H1 (cell line): ENCODE measurements at regions not wholly inside any gene's neighbourhood (a gene's known extent, or its start where the extent isn't known, plus 50 kb on each side); places are given as distances from the start of the nearest gene placed in this dataset.
A peak's percentile ranks its signal among the peaks of the same experiment; 100 is the strongest.

Source experiments
- CTCF ChIA-PET: fragments of 300-600 bp; sonication (Branson Sonifier 250); formaldehyde crosslinking; loops from one replicate; lab custom pipeline; 2021; ENCODE audit not compliant: partially characterized antibody; lab: Charles Lee
- POLR2A ChIA-PET: fragments of 300-600 bp; sonication (Branson Sonifier 250); formaldehyde crosslinking; loops from one replicate; lab custom pipeline; 2021; ENCODE audit warnings: inconsistent platforms; ENCODE audit not compliant: partially characterized antibody; lab: Charles Lee
- DNase-seq, 2 experiments: peaks; one replicate each; pipeline versions ENCODE4 v3.0.0 to v3.0.0-alpha.2; 2010 to 2022; ENCODE audit warnings: low spot score in 2 of 2, low read depth in 1 of 2, mixed read lengths in 1 of 2
- FAIRE-seq: peaks from 2 replicates; lab custom pipeline; 2011; peaks lifted over from hg19 to GRCh38; lab: Jason Lieb, UNC
- H2AFZ ChIP-seq: 2 replicates; pipeline ENCODE4 v1.8.1; 2012; ENCODE audit warnings: low read length, inconsistent platforms
- H2AK5ac ChIP-seq: 2 replicates; pipeline ENCODE4 v1.6.1; 2013; ENCODE audit warnings: low read depth, low read length
- H2BK120ac ChIP-seq: replicated peaks from 2 replicates; pipeline ENCODE3; 2013; ENCODE audit warnings: low read depth, low read length, inconsistent platforms
- H2BK12ac ChIP-seq: 2 replicates; pipeline ENCODE4 v1.6.1; 2013; ENCODE audit warnings: low read depth, low read length
- H2BK15ac ChIP-seq: 2 replicates; pipeline ENCODE4 v1.6.1; 2013; ENCODE audit warnings: low read length
- H2BK20ac ChIP-seq: 2 replicates; pipeline ENCODE4 v1.6.1; 2013; ENCODE audit warnings: low read length
- H2BK5ac ChIP-seq: 2 replicates; pipeline ENCODE4 v1.6.1; 2013; ENCODE audit warnings: low read depth, low read length
- H3K14ac ChIP-seq: 2 replicates; pipeline ENCODE4 v1.6.1; 2013; ENCODE audit warnings: inconsistent platforms; ENCODE audit not compliant: insufficient read length
- H3K18ac ChIP-seq: 2 replicates; pipeline ENCODE4 v1.6.1; 2013; ENCODE audit warnings: low read length; ENCODE audit errors: extremely low read depth
- H3K23ac ChIP-seq: 2 replicates; pipeline ENCODE4 v1.6.1; 2013; ENCODE audit warnings: inconsistent platforms; ENCODE audit not compliant: insufficient read length
- H3K23me2 ChIP-seq: 2 replicates; pipeline ENCODE4 v1.6.1; 2013; ENCODE audit warnings: low read depth, low read length
- H3K27ac ChIP-seq: 2 replicates; pipeline ENCODE4 v1.6.1; 2011; ENCODE audit warnings: low read depth, low read length, inconsistent platforms
- H3K27me3 ChIP-seq, 4 experiments: replicated peaks in 1 of 4; 1 replicate in 1 of 4; 2 replicates in 3 of 4; pipeline versions ENCODE4 v1.6.1 to v1.8.1; 2011 to 2013; ENCODE audit warnings: low read length in 3 of 4, mild to moderate bottlenecking in 3 of 4, inconsistent platforms in 2 of 4, mixed read lengths in 2 of 4, moderate library complexity in 1 of 4; ENCODE audit not compliant: control insufficient read depth in 3 of 4, insufficient read depth in 3 of 4; ENCODE audit errors: extremely low read depth in 1 of 4
- H3K36me3 ChIP-seq, 4 experiments: 2 replicates each; pipeline versions ENCODE4 v1.6.1 to v1.8.1; 2011 to 2013; ENCODE audit warnings: mild to moderate bottlenecking in 4 of 4, low read length in 3 of 4, moderate library complexity in 2 of 4, control low read depth in 1 of 4, inconsistent platforms in 1 of 4; ENCODE audit not compliant: insufficient read depth in 4 of 4, control insufficient read depth in 2 of 4
- H3K4ac ChIP-seq: replicated peaks from 2 replicates; pipeline ENCODE3; 2013; ENCODE audit warnings: low read length, low read depth, mixed read lengths, inconsistent platforms; ENCODE audit not compliant: insufficient read length
- H3K4me1 ChIP-seq, 4 experiments: replicated peaks in 1 of 4; 1 replicate in 1 of 4; 2 replicates in 3 of 4; pipeline versions ENCODE4 v1.6.1 to v1.8.1; 2011 to 2013; ENCODE audit warnings: low read length in 3 of 4, inconsistent platforms in 2 of 4, mixed read lengths in 1 of 4; ENCODE audit not compliant: insufficient read depth in 4 of 4, control insufficient read depth in 3 of 4
- H3K4me2 ChIP-seq, 2 experiments: 2 replicates each; pipeline versions ENCODE4 v1.6.1 to v1.8.1; 2011 to 2013; ENCODE audit warnings: low read depth in 2 of 2, low read length in 2 of 2, control low read depth in 1 of 2, inconsistent platforms in 1 of 2, mild to moderate bottlenecking in 1 of 2; ENCODE audit not compliant: insufficient read depth in 1 of 2
- H3K4me3 ChIP-seq, 4 experiments: fragments of 200-600, 300-600 bp in 1 of 4; sonication (generic), shearing (Covaris generic), sonication (Bioruptor Twin) in 1 of 4; 2 replicates each; pipeline versions ENCODE4 v1.5.1 to v1.8.1; 2011 to 2016; ENCODE audit warnings: low read length in 4 of 4, low read depth in 3 of 4, control low read depth in 2 of 4, inconsistent platforms in 2 of 4, mild to moderate bottlenecking in 2 of 4, mixed read lengths in 1 of 4, moderate library complexity in 1 of 4; ENCODE audit not compliant: insufficient read depth in 2 of 4; ENCODE audit errors: extremely low read depth in 1 of 4
- H3K56ac ChIP-seq: replicated peaks from 2 replicates; pipeline ENCODE3; 2013; ENCODE audit warnings: low read depth, mild to moderate bottlenecking, mixed read lengths, low read length, inconsistent platforms; ENCODE audit not compliant: insufficient read length
- H3K79me1 ChIP-seq: 2 replicates; pipeline ENCODE4 v1.6.1; 2013; ENCODE audit warnings: low read depth, low read length, control low read depth
- H3K79me2 ChIP-seq, 2 experiments: 2 replicates each; pipeline versions ENCODE4 v1.6.1 to v1.8.1; 2012 to 2013; ENCODE audit warnings: low read length in 2 of 2, mild to moderate bottlenecking in 2 of 2, inconsistent platforms in 1 of 2; ENCODE audit not compliant: insufficient read depth in 2 of 2, control insufficient read depth in 1 of 2
- H3K9ac ChIP-seq, 4 experiments: replicated peaks in 1 of 4; 1 replicate in 1 of 4; 2 replicates in 3 of 4; pipeline versions ENCODE4 v1.6.1 to v1.8.1; 2011 to 2013; ENCODE audit warnings: low read depth in 3 of 4, low read length in 3 of 4, control low read depth in 2 of 4, mild to moderate bottlenecking in 2 of 4, moderate library complexity in 2 of 4, inconsistent platforms in 1 of 4; ENCODE audit errors: extremely low read depth in 1 of 4
- H3K9me3 ChIP-seq, 2 experiments: 2 replicates each; pipeline versions ENCODE4 v1.6.1 to v1.8.1; 2012 to 2013; ENCODE audit warnings: mild to moderate bottlenecking in 2 of 2, moderate library complexity in 2 of 2, control low read depth in 1 of 2, inconsistent platforms in 1 of 2, low read depth in 1 of 2, low read length in 1 of 2, mixed read lengths in 1 of 2; ENCODE audit not compliant: insufficient read depth in 2 of 2
- H4K20me1 ChIP-seq, 2 experiments: replicated peaks in 1 of 2; 2 replicates each; pipeline versions ENCODE3 to v1.8.1; 2011 to 2013; ENCODE audit warnings: inconsistent platforms in 2 of 2, low read length in 2 of 2, mild to moderate bottlenecking in 1 of 2; ENCODE audit not compliant: insufficient read depth in 2 of 2, control insufficient read depth in 1 of 2
- H4K5ac ChIP-seq: 2 replicates; pipeline ENCODE4 v1.6.1; 2013; ENCODE audit warnings: low read length, low read depth, mixed read lengths, inconsistent platforms; ENCODE audit not compliant: insufficient read length
- H4K8ac ChIP-seq: 2 replicates; pipeline ENCODE4 v1.8.0; 2013; ENCODE audit warnings: mild to moderate bottlenecking, moderate library complexity, low read length, inconsistent platforms; ENCODE audit not compliant: insufficient read depth; ENCODE audit errors: extremely low read depth
- H4K91ac ChIP-seq: replicated peaks from 2 replicates; pipeline ENCODE3; 2013; ENCODE audit warnings: low read length, mixed read lengths, inconsistent platforms; ENCODE audit not compliant: insufficient read length
- SIN3A ChIP-seq, 2 experiments: IDR thresholded peaks in 1 of 2; conservative IDR thresholded peaks in 1 of 2; 2 replicates each; pipeline ENCODE4 v1.6.1; 2011 to 2012; ENCODE audit warnings: low read length in 2 of 2, improper control_type of control experiment in 1 of 2, low read depth in 1 of 2, mild to moderate bottlenecking in 1 of 2
- WGBS, 2 experiments: shearing (Covaris generic) in 1 of 2; methylation state at CpG; one replicate each; pipeline versions ENCODE4 v1.1.6 to v1.1.7; 2013 to 2015; ENCODE audit warnings: low lambda C conversion rate in 2 of 2, mixed read lengths in 2 of 2, inconsistent platforms in 1 of 2, low coverage in 1 of 2, missing lambda C conversion rate in 1 of 2; ENCODE audit not compliant: insufficient replicate concordance in 2 of 2, insufficient coverage in 1 of 2, insufficient read length in 1 of 2; ENCODE audit errors: extremely low coverage in 1 of 2, missing lambda C conversion rate in 1 of 2; 5-methylcytosine and 5-hydroxymethylcytosine counted together
- TF ChIP-seq, protein P1 (sequence below): IDR thresholded peaks from 2 replicates; pipeline ENCODE4 v1.6.1; 2012; ENCODE audit warnings: inconsistent platforms

DNA sequence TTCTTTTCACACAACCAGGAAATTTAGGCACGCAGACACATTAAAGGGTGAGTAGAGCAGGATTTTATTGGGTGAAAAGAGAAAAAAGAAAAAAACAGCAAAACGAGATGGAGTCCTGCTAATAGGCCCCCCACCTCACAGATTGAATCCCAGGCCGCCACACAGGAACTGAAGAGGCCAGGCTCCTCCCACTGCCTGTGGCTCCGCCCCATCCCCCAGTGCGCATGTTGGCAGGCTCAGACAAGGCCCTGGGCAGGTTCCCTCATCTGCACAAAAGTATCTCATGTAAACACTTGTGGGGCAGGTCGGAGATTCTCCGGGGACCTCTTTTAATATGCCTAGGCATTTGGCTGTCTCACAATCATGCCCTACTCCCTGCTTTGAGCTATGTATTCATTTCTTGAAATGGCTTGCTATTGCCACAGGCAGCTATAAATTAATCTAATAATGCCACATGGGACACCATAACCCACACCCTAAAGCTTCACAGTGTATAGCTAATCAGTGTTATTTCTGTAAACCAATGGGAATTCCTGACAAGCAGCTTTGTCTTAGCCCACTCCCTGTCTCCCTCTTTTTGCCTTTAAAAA, 76.2 kb upstream of the KIF5B start:
- no peak for FAIRE-seq
- Histone ChIP-seq H3K4me3 (no peak overlapping the region), H3K23me2 (no peaks in the 10 kb centered on the region), H3K4ac (no peak overlapping the region), H2AK5ac (no peak overlapping the region), H2BK15ac (no peak overlapping the region), H3K4me1 (peaks cover 0 to 2% (median 0%) of the 10 kb centered on the region in 4 experiments; a peak in 1 of 7 replicates), H2BK20ac (no peak overlapping the region), H4K8ac (no peak overlapping the region), H3K36me3 (no peaks in the 10 kb centered on the region), H3K27ac (no peak overlapping the region), H3K14ac (no peak overlapping the region), H3K27me3 (no peaks in the 10 kb centered on the region), H3K4me2 (no peak overlapping the region), H4K91ac (no peak overlapping the region), H2AFZ (no peak overlapping the region), H2BK12ac (no peak overlapping the region), H3K9ac (no peak overlapping the region), H2BK5ac (no peak overlapping the region), H3K23ac (no peak overlapping the region), H3K79me1 (no peaks in the 10 kb centered on the region), H2BK120ac (no peak overlapping the region), H3K18ac (no peak overlapping the region), H3K79me2 (no peaks in the 10 kb centered on the region), H3K56ac (no peak overlapping the region), H4K5ac (no peak overlapping the region), H3K9me3 (no peaks in the 10 kb centered on the region), H4K20me1 (no peaks in the 10 kb centered on the region)
- DNase-seq = peak in 1 of 2 experiments; percentile 76
- ChIA-PET CTCF (interaction anchor here (0.6 to 1.4 kb wide), 2 partner anchors 10 to 12 kb away, joined by 5 read pairs; no protein-coding TSS in a partner anchor), POLR2A (interaction anchor here (1.3 to 1.4 kb wide), 2 partner anchors 76 to 78 kb away, joined by 3 to 4 read pairs; partner anchors contain the start of gene KIF5B)
- WGBS, 2 experiments = 85% methylated on average over 7 of the region's 7 CpGs; no CpG with 5 or more reads in 1 of the 2 experiments
- TF ChIP-seq, protein P1, sequence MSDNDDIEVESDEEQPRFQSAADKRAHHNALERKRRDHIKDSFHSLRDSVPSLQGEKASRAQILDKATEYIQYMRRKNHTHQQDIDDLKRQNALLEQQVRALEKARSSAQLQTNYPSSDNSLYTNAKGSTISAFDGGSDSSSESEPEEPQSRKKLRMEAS = no peak
- TF ChIP-seq SIN3A (conservative IDR thresholded peaks at IDR 0.05 in 1 of 2, IDR thresholded peaks at IDR 0.05 in 1 of 2; ENCODE audit: low read depth in 1 of 2, low read length in 2 of 2) = no peak
